A673 (cell line): ENCODE measurements at regions not wholly inside any gene's neighbourhood (a gene's known extent, or its start where the extent isn't known, plus 50 kb on each side); places are given as distances from the start of the nearest gene placed in this dataset.

Experiments
- BruUV-seq: library from RNA; stranded (reverse); fragments of 400-500 nt; replicated peaks from 2 replicates; lab custom pipeline; 2021; lab: Mats Ljungman, UMichigan
- CTCF ChIA-PET: fragments of 300-600 bp; sonication (Branson Sonifier 250); formaldehyde crosslinking; loops from one replicate; lab custom pipeline; 2022; ENCODE audit warnings: antibody characterized with exemption; lab: Charles Lee
- POLR2A ChIA-PET: fragments of 300-600 bp; sonication (Branson Sonifier 250); formaldehyde crosslinking; loops from one replicate; lab custom pipeline; 2022; ENCODE audit warnings: antibody characterized with exemption; ENCODE audit not compliant: low non-redundant PET; lab: Charles Lee
- DNase-seq: peaks from one replicate; pipeline ENCODE4 v3.0.0-alpha.2; 2015; ENCODE audit warnings: low spot score
- H3K27ac ChIP-seq: fragments of 200-600 bp; sonication (generic); 2 replicates; pipeline ENCODE4 v1.5.1; 2016; ENCODE audit warnings: mixed run types, low read depth, mild to moderate bottlenecking, mixed read lengths, antibody characterized with exemption, low read length; ENCODE audit not compliant: poor library complexity, severe bottlenecking
- H3K27me3 ChIP-seq: fragments of 200-600 bp; sonication (generic); replicated peaks from 2 replicates; pipeline ENCODE4 v1.6.1; 2017; ENCODE audit warnings: mixed run types, low read depth, mild to moderate bottlenecking, mixed read lengths, antibody characterized with exemption, low read length; ENCODE audit not compliant: insufficient read depth, poor library complexity
- H3K36me3 ChIP-seq: fragments of 200-600 bp; sonication (generic); 2 replicates; pipeline ENCODE4 v1.6.1; 2016; ENCODE audit warnings: mixed run types, mild to moderate bottlenecking, mixed read lengths, antibody characterized with exemption, low read length; ENCODE audit not compliant: insufficient read depth, poor library complexity, severe bottlenecking
- H3K4me1 ChIP-seq: fragments of 200-600 bp; sonication (generic); 2 replicates; pipeline ENCODE4 v1.6.1; 2017; ENCODE audit warnings: mixed run types, mild to moderate bottlenecking, mixed read lengths, antibody characterized with exemption, low read length; ENCODE audit not compliant: insufficient read depth, poor library complexity, severe bottlenecking
- H3K4me3 ChIP-seq: fragments of 200-600 bp; sonication (generic); 2 replicates; pipeline ENCODE4 v1.5.1; 2016; ENCODE audit warnings: low read depth, mixed run types, mild to moderate bottlenecking, mixed read lengths, low read length; ENCODE audit not compliant: poor library complexity, severe bottlenecking
- H3K9me3 ChIP-seq: fragments of 200-600 bp; sonication (generic); 2 replicates; pipeline ENCODE4 v1.6.1; 2016; ENCODE audit warnings: mixed run types, low read depth, mild to moderate bottlenecking, mixed read lengths, antibody characterized with exemption, low read length; ENCODE audit not compliant: poor library complexity, severe bottlenecking
- EZH2 ChIP-seq: fragments of 200-600 bp; sonication (generic); IDR thresholded peaks from 2 replicates; pipeline ENCODE4 v1.6.1; 2017; ENCODE audit warnings: borderline replicate concordance, low read depth, mild to moderate bottlenecking, mixed read lengths, antibody characterized with exemption, low read length; ENCODE audit not compliant: poor library complexity, severe bottlenecking
- intact Hi-C: fragments of 100-400 bp; cut with micrococcal nuclease; formaldehyde crosslinking; loops from one replicate; pipeline ENCODE4 v1.10.0; 2022; ENCODE audit not compliant: unreplicated experiment
- TF ChIP-seq, protein P1 (sequence below): fragments of 300-800, 200-600 bp; sonication (generic); conservative IDR thresholded peaks from 2 replicates; pipeline ENCODE4 v1.5.1; 2017; ENCODE audit warnings: low read depth, mild to moderate bottlenecking, antibody characterized with exemption, low read length, moderate library complexity, mixed read lengths

DNA sequence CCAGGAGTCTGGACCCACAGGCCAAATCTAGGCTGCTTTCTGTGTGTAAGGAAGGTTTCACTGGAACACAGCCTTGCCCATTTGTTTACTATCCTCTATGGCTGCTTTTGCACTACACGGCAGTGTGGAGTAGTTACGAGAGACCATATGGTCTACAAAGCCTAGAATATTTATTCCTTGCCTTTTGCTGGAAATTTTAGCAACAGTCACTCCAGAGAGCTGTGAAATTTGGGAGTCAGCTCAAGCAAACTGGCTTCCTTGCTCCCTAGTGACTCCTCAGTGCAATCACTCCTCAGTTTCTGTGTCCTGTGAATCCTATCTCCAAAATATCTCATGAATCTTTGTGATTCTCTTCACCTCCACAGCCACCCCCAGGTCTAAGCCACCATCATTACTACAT is 99.0 kb upstream of the CPEB2 start:
- H3K27ac ChIP-seq: no peak overlapping the region
- H3K4me1 ChIP-seq: no peaks in the 10 kb centered on the region
- no peaks in the 10 kb centered on the region for H3K27me3 ChIP-seq
- H3K4me3 ChIP-seq: no peak overlapping the region
- BruUV-seq: no TSS peak
- CTCF ChIA-PET: no interaction called here
- no peaks in the 10 kb centered on the region for H3K36me3 ChIP-seq
- POLR2A ChIA-PET: no interaction called here
- TF ChIP-seq EZH2: no peak
- TF ChIP-seq, protein P1, sequence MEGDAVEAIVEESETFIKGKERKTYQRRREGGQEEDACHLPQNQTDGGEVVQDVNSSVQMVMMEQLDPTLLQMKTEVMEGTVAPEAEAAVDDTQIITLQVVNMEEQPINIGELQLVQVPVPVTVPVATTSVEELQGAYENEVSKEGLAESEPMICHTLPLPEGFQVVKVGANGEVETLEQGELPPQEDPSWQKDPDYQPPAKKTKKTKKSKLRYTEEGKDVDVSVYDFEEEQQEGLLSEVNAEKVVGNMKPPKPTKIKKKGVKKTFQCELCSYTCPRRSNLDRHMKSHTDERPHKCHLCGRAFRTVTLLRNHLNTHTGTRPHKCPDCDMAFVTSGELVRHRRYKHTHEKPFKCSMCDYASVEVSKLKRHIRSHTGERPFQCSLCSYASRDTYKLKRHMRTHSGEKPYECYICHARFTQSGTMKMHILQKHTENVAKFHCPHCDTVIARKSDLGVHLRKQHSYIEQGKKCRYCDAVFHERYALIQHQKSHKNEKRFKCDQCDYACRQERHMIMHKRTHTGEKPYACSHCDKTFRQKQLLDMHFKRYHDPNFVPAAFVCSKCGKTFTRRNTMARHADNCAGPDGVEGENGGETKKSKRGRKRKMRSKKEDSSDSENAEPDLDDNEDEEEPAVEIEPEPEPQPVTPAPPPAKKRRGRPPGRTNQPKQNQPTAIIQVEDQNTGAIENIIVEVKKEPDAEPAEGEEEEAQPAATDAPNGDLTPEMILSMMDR: no peak
- no peaks in the 10 kb centered on the region for H3K9me3 ChIP-seq
- no peak for DNase-seq
- intact Hi-C loops: no loop called here

DNA sequence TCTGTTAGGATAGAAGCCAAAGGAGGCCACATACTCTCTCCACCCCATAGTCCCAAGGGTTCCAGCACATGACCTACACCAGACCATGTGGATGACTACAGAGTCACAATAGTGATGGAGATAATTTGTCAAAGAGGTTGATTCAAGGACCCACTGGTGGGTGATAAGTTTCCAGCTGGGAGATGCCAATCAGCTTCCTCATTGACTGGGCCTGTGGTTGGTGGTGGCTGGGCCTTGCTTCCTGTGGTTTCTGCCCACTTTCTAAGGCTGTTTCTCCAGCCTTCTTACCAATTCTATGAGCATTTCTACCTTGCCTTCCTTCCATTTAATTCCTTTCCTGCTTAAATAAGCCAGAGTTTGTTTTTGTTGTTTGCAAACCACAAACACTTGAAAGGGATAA is 95.5 kb upstream of the CPEB2 start:
- intact Hi-C loops: no loop called here
- no peaks in the 10 kb centered on the region for H3K9me3 ChIP-seq
- no peaks in the 10 kb centered on the region for H3K36me3 ChIP-seq
- no peak overlapping the region for H3K4me3 ChIP-seq
- DNase-seq: no peak
- H3K27ac ChIP-seq: no peak overlapping the region
- no TSS peak for BruUV-seq
- H3K4me1 ChIP-seq: no peaks in the 10 kb centered on the region
- CTCF ChIA-PET: no interaction called here
- POLR2A ChIA-PET: no interaction called here
- TF ChIP-seq EZH2: no peak
- TF ChIP-seq, protein P1: no peak
- no peaks in the 10 kb centered on the region for H3K27me3 ChIP-seq

- Histone ChIP-seq H3K9me3 (no peaks in the 10 kb centered on the region), H3K27ac (no peak overlapping the region), H3K4me1 (no peaks in the 10 kb centered on the region), H3K4me3 (no peak overlapping the region), H3K36me3 (no peaks in the 10 kb centered on the region), H3K27me3 (no peaks in the 10 kb centered on the region)
- TF ChIP-seq, protein P1: no peak
- TF ChIP-seq EZH2: no peak
- DNase-seq: no peak
- intact Hi-C loops: no loop called here
- ChIA-PET CTCF (no interaction called here), POLR2A (no interaction called here)
- BruUV-seq: no TSS peak
Measured at GRCh38 chr4:14908635-14909034, 93.6 kb upstream of the CPEB2 start.
